ENCODE measurements at regions not wholly inside any gene's neighbourhood (a gene's known extent, or its start where the extent isn't known, plus 50 kb on each side); places are given as distances from the start of the nearest gene placed in this dataset.
A peak's percentile ranks its signal among the peaks of the same experiment; 100 is the strongest.

DNA sequence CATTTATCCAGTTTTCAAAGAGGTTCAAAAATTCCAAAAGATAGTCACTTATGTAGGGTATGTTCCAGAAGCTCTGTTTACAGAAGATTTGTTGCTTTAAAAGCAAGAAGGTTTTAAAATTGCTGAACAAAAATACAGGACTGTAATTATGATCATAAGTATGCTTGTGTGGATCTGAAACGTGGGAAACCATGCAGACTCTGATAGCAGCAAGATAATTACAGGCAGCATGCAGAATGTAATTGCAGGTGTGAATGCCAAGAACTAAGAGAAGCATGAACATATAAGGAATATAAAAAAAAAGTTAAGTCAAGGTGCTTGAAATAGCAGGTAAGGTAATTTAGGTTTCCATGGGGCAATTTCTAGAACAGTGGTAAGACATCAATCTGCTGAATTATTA lies 405.7 kb downstream of the ARL4A start:
- TF ChIP-seq SUZ12 (IDR thresholded peaks at IDR 0.05): no peak
- no peak for TF ChIP-seq BHLHE40 (IDR thresholded peaks at IDR 0.05; ENCODE audit: borderline replicate concordance)
- no peak for TF ChIP-seq TARDBP (IDR thresholded peaks at IDR 0.05)
- TF ChIP-seq SP1 (IDR thresholded peaks at IDR 0.05): no peak
- TF ChIP-seq FOXA1 (IDR thresholded peaks at IDR 0.05): no peak
- TF ChIP-seq HDGF (IDR thresholded peaks at IDR 0.05; ENCODE audit: borderline replicate concordance): no peak
- ChIA-PET POLR2A (no interaction called here), CTCF (no interaction called here)
- no peak for DNase-seq (ENCODE audit: extremely low spot score)

GRCh38 chr7:13097499-13097898 lies 410.1 kb downstream of the ARL4A start:
- CTCF ChIA-PET: no interaction called here
- POLR2A ChIA-PET: no interaction called here
- TF ChIP-seq TARDBP (IDR thresholded peaks at IDR 0.05) (no peak), ARNT (IDR thresholded peaks at IDR 0.05) (no peak), FOXA1 (IDR thresholded peaks at IDR 0.05) (no peak), L3MBTL2 (conservative IDR thresholded peaks at IDR 0.05) (no peak), CTBP1 (IDR thresholded peaks at IDR 0.05; ENCODE audit: borderline replicate concordance) (no peak), FOXK2 (IDR thresholded peaks at IDR 0.05) (no peak), ELF4 (IDR thresholded peaks at IDR 0.05) (no peak), BHLHE40 (IDR thresholded peaks at IDR 0.05; ENCODE audit: borderline replicate concordance) (no peak), LEF1 (IDR thresholded peaks at IDR 0.05; ENCODE audit: borderline replicate concordance) (no peak), ZNF384 (IDR thresholded peaks at IDR 0.05) (no peak), FOXM1 (IDR thresholded peaks at IDR 0.05; ENCODE audit: borderline replicate concordance) (no peak), SP1 (IDR thresholded peaks at IDR 0.05) (no peak), NFRKB (IDR thresholded peaks at IDR 0.05) (no peak), HDGF (IDR thresholded peaks at IDR 0.05; ENCODE audit: borderline replicate concordance) (no peak), SUZ12 (IDR thresholded peaks at IDR 0.05) (no peak)
- TF ChIP-seq, protein P1, sequence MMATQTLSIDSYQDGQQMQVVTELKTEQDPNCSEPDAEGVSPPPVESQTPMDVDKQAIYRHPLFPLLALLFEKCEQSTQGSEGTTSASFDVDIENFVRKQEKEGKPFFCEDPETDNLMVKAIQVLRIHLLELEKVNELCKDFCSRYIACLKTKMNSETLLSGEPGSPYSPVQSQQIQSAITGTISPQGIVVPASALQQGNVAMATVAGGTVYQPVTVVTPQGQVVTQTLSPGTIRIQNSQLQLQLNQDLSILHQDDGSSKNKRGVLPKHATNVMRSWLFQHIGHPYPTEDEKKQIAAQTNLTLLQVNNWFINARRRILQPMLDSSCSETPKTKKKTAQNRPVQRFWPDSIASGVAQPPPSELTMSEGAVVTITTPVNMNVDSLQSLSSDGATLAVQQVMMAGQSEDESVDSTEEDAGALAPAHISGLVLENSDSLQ (IDR thresholded peaks at IDR 0.05): no peak
- no peak for DNase-seq (ENCODE audit: extremely low spot score)

DNA sequence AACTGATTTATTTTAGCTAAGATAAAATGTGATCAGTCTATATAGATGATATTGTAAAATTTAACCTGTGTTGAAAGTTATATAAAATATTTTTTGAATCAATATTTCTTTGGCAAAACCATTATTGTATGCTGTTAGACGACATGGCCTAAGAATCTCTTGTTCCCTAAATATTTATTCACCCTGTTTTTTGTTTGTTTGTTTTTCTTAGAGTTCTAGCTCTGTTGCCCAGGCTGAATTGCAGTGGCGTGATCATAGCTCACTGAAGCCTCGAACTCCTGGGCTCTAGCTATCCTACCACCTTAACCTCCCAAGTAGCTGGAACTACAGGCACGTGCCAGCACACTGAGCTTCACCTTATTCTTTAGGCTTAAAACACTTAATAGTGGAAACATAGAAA lies 410.7 kb downstream of the ARL4A start:
- CTCF ChIA-PET: interaction anchor here (0.6 kb wide), 1 partner anchor 56 kb away, joined by 6 read pairs; no protein-coding TSS in a partner anchor
- POLR2A ChIA-PET: no interaction called here
- TF ChIP-seq, protein P1 (IDR thresholded peaks at IDR 0.05): no peak
- TF ChIP-seq SP1 (IDR thresholded peaks at IDR 0.05) (no peak), L3MBTL2 (conservative IDR thresholded peaks at IDR 0.05) (no peak), ZNF384 (IDR thresholded peaks at IDR 0.05) (no peak), FOXK2 (IDR thresholded peaks at IDR 0.05) (no peak), CTBP1 (IDR thresholded peaks at IDR 0.05; ENCODE audit: borderline replicate concordance) (no peak), BHLHE40 (IDR thresholded peaks at IDR 0.05; ENCODE audit: borderline replicate concordance) (no peak), FOXM1 (IDR thresholded peaks at IDR 0.05; ENCODE audit: borderline replicate concordance) (no peak)
- DNase-seq (ENCODE audit: extremely low spot score): no peak

DNA sequence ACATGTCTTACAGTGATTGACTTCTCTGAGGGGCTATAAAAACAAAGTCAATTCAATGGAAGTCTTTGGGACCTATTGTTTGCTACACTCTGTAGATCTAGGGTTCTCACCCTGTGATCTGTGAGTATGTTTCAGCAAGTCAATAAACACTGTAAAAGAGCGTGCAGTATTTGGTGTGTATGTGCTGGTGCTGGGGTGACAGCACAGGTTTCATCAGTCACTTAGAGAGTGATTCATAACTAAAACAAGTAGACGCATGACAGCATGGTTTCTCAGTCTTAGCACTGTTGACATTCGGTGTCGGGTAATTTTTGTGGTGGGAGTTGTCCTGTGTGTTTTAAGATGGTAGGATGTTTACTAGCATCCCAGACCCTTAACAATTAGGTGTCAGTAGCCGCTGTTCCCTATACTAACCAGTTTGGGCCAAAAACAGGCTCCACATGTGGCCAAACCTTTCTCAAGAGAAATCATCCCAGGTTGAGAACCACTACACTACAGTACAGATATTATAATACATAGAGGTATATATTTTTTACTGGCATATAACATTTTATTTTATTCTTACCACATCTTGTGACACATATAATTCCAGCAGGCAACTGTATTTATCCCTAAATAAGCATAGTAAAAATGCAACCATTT lies 411.8 kb downstream of the ARL4A start:
- DNase-seq (ENCODE audit: extremely low spot score): peak; percentile 8
- TF ChIP-seq BHLHE40 (IDR thresholded peaks at IDR 0.05; ENCODE audit: borderline replicate concordance): no peak
- TF ChIP-seq, protein P1 (IDR thresholded peaks at IDR 0.05): peak; percentile 63
- ChIA-PET CTCF (no interaction called here), POLR2A (no interaction called here)

GRCh38 chr7:13104128-13104527 lies 416.7 kb downstream of the ARL4A start:
- POLR2A ChIA-PET: no interaction called here
- TF ChIP-seq FOXA1 (IDR thresholded peaks at IDR 0.05) (no peak), L3MBTL2 (conservative IDR thresholded peaks at IDR 0.05) (no peak), TARDBP (IDR thresholded peaks at IDR 0.05) (no peak), ZNF384 (IDR thresholded peaks at IDR 0.05) (no peak), SP1 (IDR thresholded peaks at IDR 0.05) (no peak), NFRKB (IDR thresholded peaks at IDR 0.05) (no peak), ELF4 (IDR thresholded peaks at IDR 0.05) (no peak), ARNT (IDR thresholded peaks at IDR 0.05) (no peak), LEF1 (IDR thresholded peaks at IDR 0.05; ENCODE audit: borderline replicate concordance) (no peak), FOXK2 (IDR thresholded peaks at IDR 0.05) (no peak)
- DNase-seq (ENCODE audit: extremely low spot score): no peak
- CTCF ChIA-PET: no interaction called here

DNA sequence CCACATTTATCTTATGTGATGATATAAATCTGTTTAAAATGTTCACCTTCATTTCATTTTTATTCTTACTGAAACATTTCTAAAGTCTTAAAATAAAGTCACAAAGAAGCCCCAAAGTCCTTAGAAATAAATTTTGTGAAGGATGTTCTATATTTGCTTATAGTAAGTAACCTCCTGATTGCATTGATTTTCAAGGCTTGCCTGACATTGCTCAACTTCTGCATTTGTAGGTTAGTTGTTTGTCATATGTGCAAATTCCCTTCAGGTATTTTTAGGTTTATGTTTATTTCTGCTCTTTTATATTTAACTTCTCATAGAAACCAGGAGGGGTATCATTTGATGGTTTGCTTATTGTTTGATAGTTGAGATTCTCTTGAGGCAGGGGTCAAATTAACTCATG lies 417.8 kb downstream of the ARL4A start:
- no peak for DNase-seq (ENCODE audit: extremely low spot score)
- TF ChIP-seq ZNF384 (IDR thresholded peaks at IDR 0.05): no peak
- no peak for TF ChIP-seq LEF1 (IDR thresholded peaks at IDR 0.05; ENCODE audit: borderline replicate concordance)
- no peak for TF ChIP-seq CTBP1 (IDR thresholded peaks at IDR 0.05; ENCODE audit: borderline replicate concordance)
- no peak for TF ChIP-seq NFRKB (IDR thresholded peaks at IDR 0.05)
- TF ChIP-seq L3MBTL2 (conservative IDR thresholded peaks at IDR 0.05): no peak
- no peak for TF ChIP-seq SUZ12 (IDR thresholded peaks at IDR 0.05)
- CTCF ChIA-PET: no interaction called here
- POLR2A ChIA-PET: no interaction called here

DNA sequence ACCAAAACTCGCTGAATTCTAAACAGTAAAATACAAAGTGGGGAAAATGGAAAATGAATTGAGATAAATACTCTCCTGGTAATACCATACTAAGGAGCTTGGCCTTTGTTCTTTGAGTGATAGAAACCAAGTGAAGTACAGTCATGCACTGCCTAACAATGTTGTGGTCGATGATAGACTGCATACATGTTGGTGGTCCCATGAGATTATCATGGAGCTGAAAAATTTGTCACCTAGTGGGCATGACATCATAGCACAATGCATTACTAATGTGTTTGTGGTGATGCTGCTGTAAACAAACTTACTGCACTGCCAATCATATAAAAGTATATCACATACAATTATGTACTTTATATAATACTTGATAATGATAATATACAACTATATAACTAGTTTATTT lies 419.1 kb downstream of the ARL4A start:
- TF ChIP-seq, protein P1 (IDR thresholded peaks at IDR 0.05): no peak
- no peak for TF ChIP-seq TARDBP (IDR thresholded peaks at IDR 0.05)
- no peak for TF ChIP-seq SUZ12 (IDR thresholded peaks at IDR 0.05)
- TF ChIP-seq L3MBTL2 (conservative IDR thresholded peaks at IDR 0.05): no peak
- TF ChIP-seq LEF1 (IDR thresholded peaks at IDR 0.05; ENCODE audit: borderline replicate concordance): no peak
- TF ChIP-seq ZNF384 (IDR thresholded peaks at IDR 0.05): no peak
- TF ChIP-seq SP1 (IDR thresholded peaks at IDR 0.05): no peak
- TF ChIP-seq FOXM1 (IDR thresholded peaks at IDR 0.05; ENCODE audit: borderline replicate concordance): no peak
- no peak for TF ChIP-seq FOXA1 (IDR thresholded peaks at IDR 0.05)
- no peak for TF ChIP-seq HDGF (IDR thresholded peaks at IDR 0.05; ENCODE audit: borderline replicate concordance)
- no peak for TF ChIP-seq BHLHE40 (IDR thresholded peaks at IDR 0.05; ENCODE audit: borderline replicate concordance)
- no peak for TF ChIP-seq NFRKB (IDR thresholded peaks at IDR 0.05)
- no peak for TF ChIP-seq ELF4 (IDR thresholded peaks at IDR 0.05)
- TF ChIP-seq ARNT (IDR thresholded peaks at IDR 0.05): no peak
- TF ChIP-seq FOXK2 (IDR thresholded peaks at IDR 0.05): no peak
- TF ChIP-seq CTBP1 (IDR thresholded peaks at IDR 0.05; ENCODE audit: borderline replicate concordance): no peak
- DNase-seq (ENCODE audit: extremely low spot score): no peak
- POLR2A ChIA-PET: no interaction called here
- CTCF ChIA-PET: interaction anchor here (0.5 kb wide), 1 partner anchor 471 kb away, joined by 4 read pairs; no protein-coding TSS in a partner anchor

Data from HEK293T (cell line).